Adrenal gland (tissue), 5 donors: ENCODE measurements at regions not wholly inside any gene's neighbourhood (a gene's known extent, or its start where the extent isn't known, plus 50 kb on each side); places are given as distances from the start of the nearest gene placed in this dataset.

Experiments used
- CTCF ChIP-seq, 6 experiments: fragments of 450-650 bp in 4 of 6; fragments of 200-600 bp in 2 of 6; sonication (generic) in 1 of 6; IDR thresholded peaks; 1 replicate in 5 of 6; 2 replicates in 1 of 6; pipeline versions ENCODE4 v1.5.1 to v1.8.0; 2016 to 2021; ENCODE audit warnings: antibody characterized with exemption in 6 of 6, mild to moderate bottlenecking in 2 of 6, moderate library complexity in 1 of 6
- POLR2A ChIP-seq, 2 donors: fragments of 450-650 bp; IDR thresholded peaks; one replicate each; pipeline ENCODE4 v1.6.1; 2017; ENCODE audit warnings: antibody characterized with exemption in 2 of 2, mild to moderate bottlenecking in 2 of 2, moderate library complexity in 1 of 2
- donor health status: DM: no; HTN: no; CAD: no.

- TF ChIP-seq POLR2A (IDR thresholded peaks at IDR 0.05), result no peak
- TF ChIP-seq CTCF (IDR thresholded peaks at IDR 0.05), result no peak
Observed at GRCh38 chr4:38236503-38236902, 276.3 kb downstream of the PTTG2 start.
